Gastroesophageal sphincter (tissue), 3 donors: ENCODE measurements at regions not wholly inside any gene's neighbourhood (a gene's known extent, or its start where the extent isn't known, plus 50 kb on each side); places are given as distances from the start of the nearest gene placed in this dataset.

ENCODE experiments used
- POLR2A ChIP-seq, 2 donors: fragments of 450-650 bp; IDR thresholded peaks; one replicate each; pipeline ENCODE4 v1.6.1; 2017; ENCODE audit warnings: antibody characterized with exemption in 2 of 2, mild to moderate bottlenecking in 2 of 2, moderate library complexity in 1 of 2
- TF ChIP-seq, protein P1 (sequence below), 4 experiments: fragments of 200-600 bp in 2 of 4; fragments of 450-650 bp in 2 of 4; sonication (generic) in 1 of 4; IDR thresholded peaks; one replicate each; pipeline ENCODE4 v1.5.1; 2017 to 2019; ENCODE audit warnings: antibody characterized with exemption in 4 of 4, mild to moderate bottlenecking in 2 of 4, moderate library complexity in 2 of 4

DNA sequence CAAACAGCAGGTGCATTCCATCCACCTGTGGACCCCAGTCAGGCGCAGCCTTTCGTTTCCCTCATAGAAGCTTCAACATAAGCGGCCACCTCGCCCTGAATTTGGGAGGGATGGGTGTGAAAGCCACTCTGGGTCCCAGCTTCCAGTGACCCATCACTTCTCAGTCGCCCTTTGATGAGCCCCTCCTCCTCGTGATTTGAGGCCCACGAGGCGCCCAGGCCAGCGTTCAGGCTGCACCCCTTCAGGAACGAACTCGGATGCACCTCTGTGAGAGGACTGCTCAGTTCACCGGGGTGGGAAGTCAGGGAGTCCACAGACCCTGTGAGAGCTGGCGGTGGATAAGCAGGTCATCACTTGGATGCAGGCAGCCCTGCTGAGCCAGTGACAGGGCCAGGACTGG lies 1118.2 kb downstream of the BRD1 start:
- TF ChIP-seq POLR2A (IDR thresholded peaks at IDR 0.05): no peak
- TF ChIP-seq, protein P1, sequence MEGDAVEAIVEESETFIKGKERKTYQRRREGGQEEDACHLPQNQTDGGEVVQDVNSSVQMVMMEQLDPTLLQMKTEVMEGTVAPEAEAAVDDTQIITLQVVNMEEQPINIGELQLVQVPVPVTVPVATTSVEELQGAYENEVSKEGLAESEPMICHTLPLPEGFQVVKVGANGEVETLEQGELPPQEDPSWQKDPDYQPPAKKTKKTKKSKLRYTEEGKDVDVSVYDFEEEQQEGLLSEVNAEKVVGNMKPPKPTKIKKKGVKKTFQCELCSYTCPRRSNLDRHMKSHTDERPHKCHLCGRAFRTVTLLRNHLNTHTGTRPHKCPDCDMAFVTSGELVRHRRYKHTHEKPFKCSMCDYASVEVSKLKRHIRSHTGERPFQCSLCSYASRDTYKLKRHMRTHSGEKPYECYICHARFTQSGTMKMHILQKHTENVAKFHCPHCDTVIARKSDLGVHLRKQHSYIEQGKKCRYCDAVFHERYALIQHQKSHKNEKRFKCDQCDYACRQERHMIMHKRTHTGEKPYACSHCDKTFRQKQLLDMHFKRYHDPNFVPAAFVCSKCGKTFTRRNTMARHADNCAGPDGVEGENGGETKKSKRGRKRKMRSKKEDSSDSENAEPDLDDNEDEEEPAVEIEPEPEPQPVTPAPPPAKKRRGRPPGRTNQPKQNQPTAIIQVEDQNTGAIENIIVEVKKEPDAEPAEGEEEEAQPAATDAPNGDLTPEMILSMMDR (IDR thresholded peaks at IDR 0.05): no peak
